ENCODE measurements at regions not wholly inside any gene's neighbourhood (a gene's known extent, or its start where the extent isn't known, plus 50 kb on each side); places are given as distances from the start of the nearest gene placed in this dataset.
A peak's percentile ranks its signal among the peaks of the same experiment; 100 is the strongest.

GRCh38 chr13:99027661-99028425 is 50.0 kb upstream of the DOCK9 start:
- DNase-seq: no peak

GRCh38 chr13:99028890-99029289 is 51.0 kb upstream of the DOCK9 start:
- DNase-seq: no peak

- DNase-seq: no peak
Measured at GRCh38 chr13:99029576-99029975, 51.7 kb upstream of the DOCK9 start.

- no peak for DNase-seq
Measured at GRCh38 chr13:99030326-99030725, 52.5 kb upstream of the DOCK9 start.

- DNase-seq: no peak
Measured at GRCh38 chr13:99031832-99032231, 54.0 kb upstream of the DOCK9 start.

- peak; percentile 61 for DNase-seq
Measured at GRCh38 chr13:99033814-99034213, 56.0 kb upstream of the DOCK9 start.

GRCh38 chr13:99034333-99035085 is 56.6 kb upstream of the DOCK9 start:
- no peak for DNase-seq

- DNase-seq: no peak
Measured at GRCh38 chr13:99035715-99036114, 57.9 kb upstream of the DOCK9 start.

GRCh38 chr13:99037756-99038155 is 59.9 kb upstream of the DOCK9 start:
- no peak for DNase-seq

- no peak for DNase-seq
Measured at GRCh38 chr13:99039718-99040280, 61.9 kb upstream of the DOCK9 start.

- DNase-seq: no peak
Measured at GRCh38 chr13:99040536-99041131, 62.8 kb upstream of the DOCK9 start.

GRCh38 chr13:99041337-99041736 is 63.5 kb upstream of the DOCK9 start:
- no peak for DNase-seq

GRCh38 chr13:99041788-99042187 is 63.9 kb upstream of the DOCK9 start:
- no peak for DNase-seq

- DNase-seq: no peak
Measured at GRCh38 chr13:99042521-99043250, 64.8 kb upstream of the DOCK9 start.

GRCh38 chr13:99043831-99044231 is 66.0 kb upstream of the DOCK9 start:
- DNase-seq: no peak

GRCh38 chr13:99044764-99045163 is 66.9 kb upstream of the DOCK9 start:
- DNase-seq: no peak

- no peak for DNase-seq
Measured at GRCh38 chr13:99045396-99045795, 67.5 kb upstream of the DOCK9 start.

GRCh38 chr13:99046851-99047250 is 69.0 kb upstream of the DOCK9 start:
- no peak for DNase-seq

- DNase-seq: no peak
Measured at GRCh38 chr13:99050983-99051488, 73.2 kb upstream of the DOCK9 start.

GRCh38 chr13:99051768-99052455 is 74.0 kb upstream of the DOCK9 start:
- no peak for DNase-seq

GRCh38 chr13:99053636-99054233 is 75.9 kb upstream of the DOCK9 start:
- DNase-seq: no peak

GRCh38 chr13:99055281-99055680 is 77.4 kb upstream of the DOCK9 start:
- no peak for DNase-seq

Measured in midbrain (tissue), 1 donor.